ENCODE measurements at regions not wholly inside any gene's neighbourhood (a gene's known extent, or its start where the extent isn't known, plus 50 kb on each side); places are given as distances from the start of the nearest gene placed in this dataset.

GRCh38 chr5:155313518-155313917, 300.0 kb downstream of the KIF4B start:
- TF ChIP-seq, protein P1, sequence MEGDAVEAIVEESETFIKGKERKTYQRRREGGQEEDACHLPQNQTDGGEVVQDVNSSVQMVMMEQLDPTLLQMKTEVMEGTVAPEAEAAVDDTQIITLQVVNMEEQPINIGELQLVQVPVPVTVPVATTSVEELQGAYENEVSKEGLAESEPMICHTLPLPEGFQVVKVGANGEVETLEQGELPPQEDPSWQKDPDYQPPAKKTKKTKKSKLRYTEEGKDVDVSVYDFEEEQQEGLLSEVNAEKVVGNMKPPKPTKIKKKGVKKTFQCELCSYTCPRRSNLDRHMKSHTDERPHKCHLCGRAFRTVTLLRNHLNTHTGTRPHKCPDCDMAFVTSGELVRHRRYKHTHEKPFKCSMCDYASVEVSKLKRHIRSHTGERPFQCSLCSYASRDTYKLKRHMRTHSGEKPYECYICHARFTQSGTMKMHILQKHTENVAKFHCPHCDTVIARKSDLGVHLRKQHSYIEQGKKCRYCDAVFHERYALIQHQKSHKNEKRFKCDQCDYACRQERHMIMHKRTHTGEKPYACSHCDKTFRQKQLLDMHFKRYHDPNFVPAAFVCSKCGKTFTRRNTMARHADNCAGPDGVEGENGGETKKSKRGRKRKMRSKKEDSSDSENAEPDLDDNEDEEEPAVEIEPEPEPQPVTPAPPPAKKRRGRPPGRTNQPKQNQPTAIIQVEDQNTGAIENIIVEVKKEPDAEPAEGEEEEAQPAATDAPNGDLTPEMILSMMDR (IDR thresholded peaks at IDR 0.05 in 4 of 5, conservative IDR thresholded peaks at IDR 0.05 in 1 of 5) = no peak
- TF ChIP-seq POLR2A (IDR thresholded peaks at IDR 0.05) = no peak

Measured in gastrocnemius medialis (tissue), 4 donors.